Stimulated activated CD4-positive, alpha-beta T cell treated with anti-CD3 and anti-CD28 coated beads, Interleukin-1b, Interleukin-23, amount 100 ng/mL, for 48 hours (primary cell): ENCODE measurements at regions not wholly inside any gene's neighbourhood (a gene's known extent, or its start where the extent isn't known, plus 50 kb on each side); places are given as distances from the start of the nearest gene placed in this dataset.

Experiments
- DNase-seq: peaks from one replicate; pipeline ENCODE4 v3.0.0-alpha.2; 2020

- no peak for DNase-seq
These were observed 481.5 kb downstream of the BCOR start for GRCh38 chrX:39616098-39616729.

- no peak for DNase-seq
These were observed 481.0 kb downstream of the BCOR start for GRCh38 chrX:39616731-39617130.

GRCh38 chrX:39618178-39618577, 479.6 kb downstream of the BCOR start:
- DNase-seq = no peak

- DNase-seq = no peak
These were observed 478.4 kb downstream of the BCOR start for GRCh38 chrX:39619182-39620009.

GRCh38 chrX:39624166-39624565, 473.6 kb downstream of the BCOR start:
- DNase-seq = no peak

- no peak for DNase-seq
These were observed 471.9 kb downstream of the BCOR start for GRCh38 chrX:39625810-39626209.

GRCh38 chrX:39626749-39627148, 471.0 kb downstream of the BCOR start:
- DNase-seq = no peak

GRCh38 chrX:39627257-39627656, 470.5 kb downstream of the BCOR start:
- DNase-seq = no peak

- DNase-seq = no peak
These were observed 468.8 kb downstream of the BCOR start for GRCh38 chrX:39629001-39629400.

- DNase-seq = no peak
These were observed 467.4 kb downstream of the BCOR start for GRCh38 chrX:39630344-39630743.

- no peak for DNase-seq
These were observed 466.2 kb downstream of the BCOR start for GRCh38 chrX:39631276-39632229.

GRCh38 chrX:39633293-39633692, 464.5 kb downstream of the BCOR start:
- no peak for DNase-seq

- DNase-seq = no peak
These were observed 461.3 kb downstream of the BCOR start for GRCh38 chrX:39636481-39636880.

- no peak for DNase-seq
These were observed 459.2 kb downstream of the BCOR start for GRCh38 chrX:39638526-39638925.

GRCh38 chrX:39639871-39640270, 457.9 kb downstream of the BCOR start:
- no peak for DNase-seq

GRCh38 chrX:39640866-39641265, 456.9 kb downstream of the BCOR start:
- DNase-seq = no peak

- DNase-seq = no peak
These were observed 455.7 kb downstream of the BCOR start for GRCh38 chrX:39642071-39642470.

GRCh38 chrX:39643550-39643949, 454.2 kb downstream of the BCOR start:
- no peak for DNase-seq

GRCh38 chrX:39645178-39645895, 452.4 kb downstream of the BCOR start:
- DNase-seq = peak; percentile 5

GRCh38 chrX:39648548-39649254, 449.1 kb downstream of the BCOR start:
- DNase-seq = no peak

- DNase-seq = no peak
These were observed 446.9 kb downstream of the BCOR start for GRCh38 chrX:39650768-39651347.

- DNase-seq = peak; percentile 3
These were observed 445.4 kb downstream of the BCOR start for GRCh38 chrX:39652336-39652735.
